Activated CD8-positive, alpha-beta memory T cell treated with anti-CD3 and anti-CD28 coated beads, Interleukin-2, amount 50 U/mL, for 24 hours (primary cell): ENCODE measurements at regions not wholly inside any gene's neighbourhood (a gene's known extent, or its start where the extent isn't known, plus 50 kb on each side); places are given as distances from the start of the nearest gene placed in this dataset.
"Not testable (repeated sequence)": the region's sequence is repeated elsewhere in the genome, so short reads cannot be mapped to it uniquely, and the experiment has no call there.

Experiments
- DNase-seq: peaks from one replicate; pipeline ENCODE4 v3.0.0-alpha.2; 2020; ENCODE audit errors: extremely low read depth

GRCh38 chr10:9023206-9023605 lies 968.7 kb downstream of the GATA3 start:
- DNase-seq: no peak

DNA sequence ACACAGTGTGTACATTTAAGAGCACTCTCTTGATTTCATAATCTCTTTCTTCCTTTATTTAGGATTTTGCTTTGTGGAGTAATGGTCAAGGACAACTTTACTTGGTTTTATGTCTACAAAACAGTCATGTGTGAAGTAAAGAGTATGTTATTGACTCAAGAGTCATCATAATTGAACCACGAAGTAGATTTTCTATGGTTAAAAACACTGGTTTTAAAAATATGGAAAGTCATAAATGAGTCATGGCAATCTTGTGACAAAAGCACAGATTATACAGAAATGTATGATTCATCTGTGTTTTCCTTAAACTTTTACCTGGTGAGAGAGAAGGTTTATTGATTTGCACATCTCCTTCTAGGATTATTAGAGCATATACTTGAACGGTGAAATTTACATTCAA lies 969.7 kb downstream of the GATA3 start:
- no peak for DNase-seq

DNA sequence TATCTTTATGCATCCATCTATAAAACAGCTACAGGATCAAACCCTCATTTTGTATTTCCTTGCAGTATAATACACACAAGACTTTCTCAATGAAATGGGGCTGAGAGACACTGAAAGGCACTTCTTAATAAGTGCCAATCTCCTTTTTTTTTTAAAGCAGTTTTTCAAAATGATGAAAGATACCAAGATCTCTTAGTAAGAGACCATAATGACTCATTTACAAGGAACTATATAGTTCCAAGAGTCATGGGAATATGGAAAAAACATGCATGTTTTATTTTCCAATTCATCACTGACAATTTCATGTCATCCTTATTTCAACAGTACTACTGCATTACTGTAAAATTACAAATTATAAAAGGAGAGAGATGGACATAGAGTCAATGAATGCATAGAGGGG lies 973.7 kb downstream of the GATA3 start:
- no peak for DNase-seq

GRCh38 chr10:9035355-9035754 lies 980.9 kb downstream of the GATA3 start:
- no peak for DNase-seq

DNA sequence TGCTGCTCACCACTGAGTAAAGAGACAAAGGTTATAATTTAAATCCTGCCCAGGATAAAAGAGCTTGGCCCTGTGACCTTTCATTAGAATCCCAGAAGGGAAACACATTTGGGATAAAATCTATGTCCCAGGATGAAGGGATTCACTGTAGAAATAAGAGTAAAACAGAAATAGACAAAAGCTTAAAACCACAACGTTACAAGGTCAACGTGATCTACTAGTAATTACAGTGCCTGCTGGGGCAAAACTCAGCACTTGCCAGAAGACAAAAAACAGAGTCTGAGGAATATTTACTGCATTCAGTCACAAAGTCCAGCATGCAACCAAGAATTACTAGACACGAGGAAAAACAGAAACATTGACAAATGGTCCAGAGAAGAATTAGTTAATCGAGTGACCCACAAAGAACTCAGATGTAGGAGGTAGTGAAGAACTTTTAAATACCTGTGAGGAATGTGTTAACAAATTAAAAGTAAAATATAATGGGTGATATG lies 982.3 kb downstream of the GATA3 start:
- no peak for DNase-seq

DNA sequence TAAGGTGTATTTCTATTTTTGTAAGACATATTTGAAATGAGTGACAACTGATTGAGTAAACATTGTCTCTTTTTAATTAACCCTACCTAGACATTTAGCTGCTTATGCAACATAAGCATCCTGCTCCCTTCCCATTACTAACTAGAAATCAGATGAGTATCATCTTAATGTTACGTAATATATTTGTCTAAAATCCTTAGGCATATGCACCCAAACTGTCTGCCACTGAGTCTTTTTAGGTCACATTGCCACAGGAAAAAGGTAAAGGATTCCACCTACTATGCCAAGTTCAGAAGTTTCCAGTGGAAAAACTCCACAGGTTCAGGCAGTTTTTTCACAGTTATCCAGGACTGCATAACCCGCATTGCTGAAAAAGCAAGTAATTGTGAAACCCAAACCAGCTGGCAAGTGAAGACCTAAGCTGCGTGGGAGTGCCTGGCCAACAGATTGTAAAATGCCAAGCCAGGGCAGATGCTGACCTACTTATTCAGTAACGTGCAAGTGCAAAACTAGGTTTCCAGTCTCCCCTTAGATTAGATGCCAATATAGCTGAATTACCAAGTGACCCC lies 983.7 kb downstream of the GATA3 start:
- no peak for DNase-seq

GRCh38 chr10:9043466-9043865 lies 989.0 kb downstream of the GATA3 start:
- no peak for DNase-seq

- DNase-seq: no peak
Measured at GRCh38 chr10:9045311-9045710, 990.8 kb downstream of the GATA3 start.

DNA sequence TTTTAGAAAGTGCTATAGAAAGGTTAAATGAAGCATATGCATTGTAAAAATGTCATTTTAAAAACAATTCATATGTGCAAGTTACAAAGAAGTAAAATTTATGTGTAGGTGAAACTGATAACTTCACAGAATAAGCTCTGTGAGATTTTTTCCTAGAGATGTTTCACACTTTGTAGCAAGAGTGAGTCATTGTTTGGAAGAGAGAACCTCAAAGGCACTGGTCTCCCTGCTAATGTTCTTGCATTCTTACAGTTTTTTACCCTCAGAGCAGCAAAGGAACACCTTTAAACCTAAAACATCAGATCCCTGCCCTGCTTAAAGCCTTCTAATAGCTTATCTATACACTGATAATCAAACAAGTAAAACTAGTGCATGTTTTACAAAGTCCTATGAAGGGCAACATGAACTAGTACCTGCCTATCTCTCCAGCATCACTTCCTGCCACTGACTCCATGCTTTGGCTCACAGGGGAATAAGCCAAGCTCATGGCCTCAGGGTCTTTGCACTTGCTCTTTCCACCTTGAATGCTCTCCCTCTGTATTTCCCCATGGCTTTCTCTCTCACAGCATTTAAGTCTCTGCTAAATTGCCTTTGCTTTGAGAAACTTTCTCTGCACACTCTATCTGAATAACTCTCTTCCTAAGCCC lies 997.0 kb downstream of the GATA3 start:
- DNase-seq: no peak

GRCh38 chr10:9052767-9053166 lies 998.3 kb downstream of the GATA3 start:
- no peak for DNase-seq

DNA sequence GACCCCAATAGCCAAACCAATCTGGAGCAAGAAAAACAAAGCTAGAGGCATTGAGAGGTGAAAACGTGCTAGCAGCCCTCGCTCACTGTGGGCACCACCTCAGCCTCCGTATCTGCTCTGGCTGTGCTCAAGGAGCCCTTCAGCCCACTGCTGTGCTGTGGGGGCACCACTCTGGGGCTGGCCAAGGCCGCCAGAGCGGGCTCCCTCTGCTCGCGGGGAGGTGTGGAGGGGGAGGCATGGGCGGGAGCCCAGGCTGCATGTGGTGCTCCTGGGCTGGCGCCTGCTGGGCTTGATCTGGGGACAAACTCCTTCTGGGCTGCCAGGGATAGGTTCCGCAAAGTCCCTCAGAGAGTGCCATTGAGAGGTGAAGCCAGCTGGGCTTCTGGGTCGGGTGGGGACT lies 1002.0 kb downstream of the GATA3 start:
- DNase-seq: no peak

- not testable (repeated sequence) for DNase-seq
Measured at GRCh38 chr10:9057293-9057692, 1002.8 kb downstream of the GATA3 start.

DNA sequence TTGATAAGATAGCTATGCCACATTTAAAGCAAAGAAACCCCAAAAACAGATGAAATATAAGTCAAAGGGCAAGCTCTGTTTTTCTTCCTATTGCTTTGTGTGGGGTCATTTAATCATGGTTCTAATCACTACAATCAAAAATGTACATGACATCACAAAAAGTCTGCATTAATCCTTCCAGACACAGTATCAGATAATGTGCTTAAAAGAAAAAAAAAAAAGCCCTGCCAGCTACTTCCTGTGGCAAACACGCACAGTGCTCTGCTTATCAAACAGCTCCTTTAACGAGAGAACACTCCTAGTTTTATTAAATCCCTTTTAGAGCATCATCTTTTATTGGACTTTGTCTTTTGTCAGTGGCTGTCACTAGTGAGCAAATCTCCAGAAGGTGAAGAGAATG lies 1005.8 kb downstream of the GATA3 start:
- no peak for DNase-seq

DNA sequence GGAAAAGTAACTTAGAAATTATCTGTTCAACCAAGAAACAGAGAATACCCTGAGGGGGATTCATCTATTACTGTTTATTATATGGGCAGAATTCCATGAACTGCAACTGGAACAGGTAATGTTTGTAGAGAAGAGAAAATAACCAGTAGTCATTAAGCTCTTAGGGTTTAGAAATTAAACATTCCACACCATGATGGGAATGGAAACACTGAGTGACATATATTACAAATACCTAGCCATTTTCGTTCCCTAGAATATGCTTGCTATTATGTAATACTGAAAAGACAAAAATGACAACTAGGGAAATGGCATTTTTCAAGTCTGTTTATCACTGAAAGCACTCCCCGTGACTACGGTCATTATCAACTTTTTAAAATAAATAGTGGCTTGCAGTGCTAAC lies 1007.4 kb downstream of the GATA3 start:
- no peak for DNase-seq

DNA sequence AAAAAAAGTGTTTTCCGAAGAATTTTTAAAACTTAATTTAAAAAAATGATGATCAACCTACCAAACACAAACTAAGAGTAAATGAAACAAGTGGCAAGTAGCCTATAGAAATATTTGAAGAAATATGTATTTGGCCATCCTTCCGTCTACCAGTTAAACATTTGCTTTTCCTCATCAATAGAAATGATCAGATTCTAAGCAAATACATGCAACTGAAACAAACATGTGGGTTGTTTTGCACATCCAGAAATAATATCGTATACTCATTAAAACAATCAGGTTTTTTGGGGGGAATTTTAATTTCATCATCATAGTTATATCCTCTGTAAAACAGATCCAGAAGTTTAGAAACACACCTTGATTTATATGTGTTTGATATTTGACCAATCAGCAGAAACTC lies 1011.7 kb downstream of the GATA3 start:
- DNase-seq: no peak

GRCh38 chr10:9068003-9068402 lies 1013.5 kb downstream of the GATA3 start:
- no peak for DNase-seq

- DNase-seq: no peak
Measured at GRCh38 chr10:9069136-9069535, 1014.6 kb downstream of the GATA3 start.

GRCh38 chr10:9075420-9075819 lies 1020.9 kb downstream of the GATA3 start:
- no peak for DNase-seq

DNA sequence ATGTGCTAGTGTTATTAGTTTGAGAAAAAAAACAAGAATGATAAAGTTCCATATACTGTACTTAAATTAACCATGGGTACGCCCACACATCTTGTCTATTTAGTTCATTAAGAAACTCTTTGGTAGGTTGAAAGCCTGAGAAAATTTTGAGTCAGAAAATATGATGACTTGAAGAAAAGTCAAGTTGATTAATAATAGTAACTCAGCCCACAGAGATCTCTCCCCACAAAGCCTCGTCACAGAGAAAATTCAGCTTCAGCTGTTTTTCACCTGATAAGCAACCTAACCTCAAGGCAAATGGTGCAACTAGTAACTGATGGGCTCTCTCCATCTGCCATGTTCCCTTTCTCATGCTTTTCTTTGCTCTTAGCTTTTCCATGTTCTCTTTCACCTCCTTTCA lies 1021.6 kb downstream of the GATA3 start:
- no peak for DNase-seq

DNA sequence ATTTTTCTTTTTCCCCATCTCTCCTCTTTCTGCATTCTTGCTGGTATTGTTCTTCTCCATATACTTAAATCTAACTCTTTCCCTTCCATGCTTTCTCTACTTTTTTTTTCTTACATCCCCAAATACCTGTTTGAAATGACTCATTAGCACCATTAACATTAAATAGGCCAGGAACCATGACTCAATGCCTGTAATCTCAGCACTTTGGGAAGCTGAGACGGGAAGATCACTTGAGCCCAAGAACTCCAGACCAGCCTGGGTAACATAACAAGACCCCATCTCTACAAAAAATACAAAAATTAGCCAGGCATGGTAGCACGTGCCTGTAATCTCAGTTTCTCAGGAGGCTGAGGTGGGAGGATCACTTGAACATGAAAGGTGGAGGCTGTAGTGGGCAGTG lies 1026.8 kb downstream of the GATA3 start:
- DNase-seq: no peak

DNA sequence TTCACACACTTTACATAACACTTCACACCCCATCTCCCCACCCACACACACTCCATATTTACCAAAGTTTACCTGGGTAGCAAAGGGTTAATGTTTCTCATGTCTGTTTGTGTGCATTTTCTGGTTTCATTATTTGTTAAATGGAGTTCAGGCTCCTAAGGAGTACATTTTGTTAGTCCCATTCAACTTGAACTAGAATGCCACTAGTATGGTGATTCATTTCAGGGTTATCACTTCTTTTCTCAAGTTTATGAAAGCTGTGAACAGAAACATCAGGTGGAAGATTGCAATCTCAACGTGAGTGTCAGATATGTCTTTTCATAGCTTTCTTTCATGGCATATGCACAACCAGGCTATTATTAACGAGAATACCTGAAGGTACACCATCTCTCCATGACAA lies 1027.5 kb downstream of the GATA3 start:
- no peak for DNase-seq

DNA sequence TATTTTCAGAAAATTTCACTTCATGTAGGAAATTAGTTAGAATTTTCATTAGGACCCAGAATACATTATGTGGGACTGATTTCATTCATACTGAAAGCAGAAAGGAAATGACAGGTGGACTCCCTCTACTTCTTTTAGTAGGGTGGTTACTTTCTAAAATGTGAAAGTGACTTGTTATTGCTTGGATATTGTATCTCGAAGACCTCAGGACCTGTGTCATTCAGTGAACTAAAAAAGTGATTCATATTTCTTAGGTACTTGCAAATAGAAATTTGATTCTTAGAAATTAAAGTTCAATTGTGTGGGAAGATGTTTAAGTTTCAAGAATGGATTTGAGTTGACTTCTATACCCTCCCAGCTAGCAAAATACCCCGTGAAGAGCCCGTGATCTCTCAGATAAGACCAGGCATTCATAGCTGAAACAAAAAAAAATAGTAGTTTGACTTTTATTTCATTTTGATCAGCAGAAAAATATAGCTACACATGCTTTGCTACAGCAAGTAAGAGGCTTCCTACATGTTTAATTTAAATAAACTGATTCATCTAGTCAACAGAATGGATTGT lies 1037.1 kb downstream of the GATA3 start:
- no peak for DNase-seq

DNA sequence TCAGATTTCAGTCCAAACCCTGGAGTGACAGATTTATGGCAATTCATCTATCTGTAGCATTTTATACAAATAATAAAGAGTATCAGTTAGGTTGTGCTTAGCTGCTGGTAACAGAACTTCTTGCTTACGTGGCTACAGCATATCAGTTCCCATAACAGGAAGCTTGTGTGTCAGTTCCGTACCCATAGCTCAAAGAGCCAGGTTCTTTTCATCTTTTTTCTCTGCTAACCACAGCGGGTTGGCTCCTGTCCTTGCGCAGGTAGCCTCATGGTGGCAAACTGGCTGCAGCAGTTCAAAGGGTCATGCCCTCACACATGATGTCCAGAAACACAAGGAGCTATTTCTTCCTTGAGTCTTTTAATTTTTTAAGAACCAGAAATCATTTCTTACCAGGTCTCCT lies 1041.8 kb downstream of the GATA3 start:
- DNase-seq: no peak
